ENCODE measurements at regions not wholly inside any gene's neighbourhood (a gene's known extent, or its start where the extent isn't known, plus 50 kb on each side); places are given as distances from the start of the nearest gene placed in this dataset.

DNA sequence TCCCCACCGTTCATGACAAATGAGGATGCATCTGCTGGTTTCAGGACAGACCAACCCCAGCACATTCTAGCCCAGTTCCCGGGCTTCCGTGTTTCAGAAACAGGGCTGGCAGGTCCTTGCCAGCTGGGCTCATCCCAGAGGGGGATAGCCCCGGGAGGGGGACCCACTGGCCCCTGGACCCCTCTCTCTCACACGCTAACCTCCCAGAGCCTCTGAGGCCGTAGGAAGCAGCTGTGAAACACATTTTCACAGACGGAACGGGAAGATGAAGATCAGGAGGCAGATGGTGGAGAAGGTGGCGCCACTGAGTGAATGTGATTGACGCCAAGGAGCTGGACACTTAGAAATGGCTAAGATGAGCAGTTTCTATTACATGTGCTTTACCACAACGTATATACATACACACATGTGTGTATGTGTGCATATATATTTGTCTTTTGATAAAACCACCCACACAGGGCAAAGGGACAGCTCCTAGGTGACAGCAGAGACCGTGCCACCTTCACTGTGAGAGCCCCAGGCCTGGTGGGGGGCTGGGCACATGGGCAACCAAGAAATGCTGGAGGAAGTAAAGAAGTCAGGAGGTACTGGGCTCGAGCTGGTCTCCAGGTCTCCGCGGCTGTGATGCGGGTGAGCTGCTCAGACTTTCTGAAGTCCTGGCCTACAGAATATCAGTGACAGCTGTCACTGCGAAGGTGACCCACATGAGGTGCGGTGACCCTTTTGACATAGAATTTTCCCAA lies 168.6 kb upstream of the IQSEC1 start:
- no peaks in the 10 kb centered on the region for H3K9me3 Mint-ChIP-seq (ENCODE audit: unreplicated experiment)
- peaks cover 9% of the 10 kb centered on the region for H3K4me1 Mint-ChIP-seq (ENCODE audit: unreplicated experiment)
- TF ChIP-seq, protein P1, sequence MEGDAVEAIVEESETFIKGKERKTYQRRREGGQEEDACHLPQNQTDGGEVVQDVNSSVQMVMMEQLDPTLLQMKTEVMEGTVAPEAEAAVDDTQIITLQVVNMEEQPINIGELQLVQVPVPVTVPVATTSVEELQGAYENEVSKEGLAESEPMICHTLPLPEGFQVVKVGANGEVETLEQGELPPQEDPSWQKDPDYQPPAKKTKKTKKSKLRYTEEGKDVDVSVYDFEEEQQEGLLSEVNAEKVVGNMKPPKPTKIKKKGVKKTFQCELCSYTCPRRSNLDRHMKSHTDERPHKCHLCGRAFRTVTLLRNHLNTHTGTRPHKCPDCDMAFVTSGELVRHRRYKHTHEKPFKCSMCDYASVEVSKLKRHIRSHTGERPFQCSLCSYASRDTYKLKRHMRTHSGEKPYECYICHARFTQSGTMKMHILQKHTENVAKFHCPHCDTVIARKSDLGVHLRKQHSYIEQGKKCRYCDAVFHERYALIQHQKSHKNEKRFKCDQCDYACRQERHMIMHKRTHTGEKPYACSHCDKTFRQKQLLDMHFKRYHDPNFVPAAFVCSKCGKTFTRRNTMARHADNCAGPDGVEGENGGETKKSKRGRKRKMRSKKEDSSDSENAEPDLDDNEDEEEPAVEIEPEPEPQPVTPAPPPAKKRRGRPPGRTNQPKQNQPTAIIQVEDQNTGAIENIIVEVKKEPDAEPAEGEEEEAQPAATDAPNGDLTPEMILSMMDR (IDR thresholded peaks at IDR 0.05; ENCODE audit: unreplicated experiment), result no peak
- peaks cover 17% of the 10 kb centered on the region for H3K36me3 Mint-ChIP-seq (ENCODE audit: low read depth, unreplicated experiment)
- peaks cover 9% of the 10 kb centered on the region for H3K27me3 Mint-ChIP-seq (ENCODE audit: unreplicated experiment)
- H3K27ac Mint-ChIP-seq (ENCODE audit: unreplicated experiment), result no peak overlapping the region
- DNase-seq (ENCODE audit: low spot score), result no peak
- H3K4me3 Mint-ChIP-seq (ENCODE audit: unreplicated experiment), result no peak overlapping the region

DNA sequence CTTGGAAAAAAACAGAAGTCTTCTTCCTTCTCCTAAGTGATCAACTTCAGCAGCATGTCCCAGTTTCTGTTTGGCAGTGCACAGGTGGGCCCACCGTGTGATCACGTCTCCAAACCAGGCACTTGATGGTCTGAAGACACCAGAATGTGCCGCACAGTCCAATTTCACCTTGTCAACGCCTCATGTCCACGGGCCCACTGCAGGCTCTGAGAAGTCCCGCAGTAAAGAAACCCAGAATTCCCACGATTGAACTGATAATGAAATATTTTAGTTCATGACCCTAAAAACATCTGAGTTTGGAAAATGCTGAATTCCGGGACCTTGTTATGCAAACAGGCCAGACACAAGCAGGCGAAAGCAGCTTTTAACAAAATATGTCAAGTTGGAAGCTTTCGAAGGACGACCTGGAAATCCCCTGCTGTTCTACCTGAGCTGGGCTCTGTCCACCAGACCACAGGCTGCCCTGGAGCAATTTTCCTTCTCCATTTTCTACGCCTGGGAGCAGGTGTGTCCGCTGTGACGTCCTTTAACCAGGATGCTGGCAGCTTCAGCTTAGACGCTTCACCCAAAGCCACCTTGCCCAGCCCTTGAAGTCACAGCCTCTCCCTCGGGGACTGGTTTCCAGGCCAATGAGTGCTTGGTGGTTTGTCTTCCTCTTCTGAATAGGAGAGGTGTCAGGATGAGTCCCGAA lies 167.8 kb upstream of the IQSEC1 start:
- no peak overlapping the region for H3K4me3 Mint-ChIP-seq (ENCODE audit: unreplicated experiment)
- no peak for DNase-seq (ENCODE audit: low spot score)
- peaks cover 9% of the 10 kb centered on the region for H3K27me3 Mint-ChIP-seq (ENCODE audit: unreplicated experiment)
- peaks cover 13% of the 10 kb centered on the region for H3K36me3 Mint-ChIP-seq (ENCODE audit: low read depth, unreplicated experiment)
- no peak overlapping the region for H3K27ac Mint-ChIP-seq (ENCODE audit: unreplicated experiment)
- TF ChIP-seq, protein P1 (IDR thresholded peaks at IDR 0.05; ENCODE audit: unreplicated experiment), result no peak
- no peaks in the 10 kb centered on the region for H3K9me3 Mint-ChIP-seq (ENCODE audit: unreplicated experiment)
- peaks cover 7% of the 10 kb centered on the region for H3K4me1 Mint-ChIP-seq (ENCODE audit: unreplicated experiment)

DNA sequence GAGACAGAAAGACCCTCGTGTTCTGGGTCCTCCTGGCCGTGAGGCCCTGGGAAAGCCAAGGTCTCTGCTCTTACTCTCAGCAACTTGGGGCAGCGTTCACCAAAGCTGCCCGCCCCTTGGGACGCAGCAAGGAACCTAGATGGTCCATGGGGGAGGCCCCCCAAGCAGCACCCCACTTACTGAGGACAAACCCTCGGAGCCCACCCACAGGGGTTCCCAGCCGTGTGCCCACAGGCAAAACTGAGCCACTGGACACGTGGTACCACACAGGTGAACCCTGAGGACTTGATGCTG lies 166.2 kb upstream of the IQSEC1 start:
- Mint-ChIP-seq H3K4me3 (ENCODE audit: unreplicated experiment) (no peak overlapping the region), H3K36me3 (ENCODE audit: low read depth, unreplicated experiment) (peaks cover 15% of the 10 kb centered on the region), H3K9me3 (ENCODE audit: unreplicated experiment) (no peaks in the 10 kb centered on the region), H3K27ac (ENCODE audit: unreplicated experiment) (no peak overlapping the region), H3K27me3 (ENCODE audit: unreplicated experiment) (peaks cover 8% of the 10 kb centered on the region), H3K4me1 (ENCODE audit: unreplicated experiment) (peaks cover 9% of the 10 kb centered on the region)
- no peak for DNase-seq (ENCODE audit: low spot score)
- TF ChIP-seq, protein P1 (IDR thresholded peaks at IDR 0.05; ENCODE audit: unreplicated experiment), result no peak

DNA sequence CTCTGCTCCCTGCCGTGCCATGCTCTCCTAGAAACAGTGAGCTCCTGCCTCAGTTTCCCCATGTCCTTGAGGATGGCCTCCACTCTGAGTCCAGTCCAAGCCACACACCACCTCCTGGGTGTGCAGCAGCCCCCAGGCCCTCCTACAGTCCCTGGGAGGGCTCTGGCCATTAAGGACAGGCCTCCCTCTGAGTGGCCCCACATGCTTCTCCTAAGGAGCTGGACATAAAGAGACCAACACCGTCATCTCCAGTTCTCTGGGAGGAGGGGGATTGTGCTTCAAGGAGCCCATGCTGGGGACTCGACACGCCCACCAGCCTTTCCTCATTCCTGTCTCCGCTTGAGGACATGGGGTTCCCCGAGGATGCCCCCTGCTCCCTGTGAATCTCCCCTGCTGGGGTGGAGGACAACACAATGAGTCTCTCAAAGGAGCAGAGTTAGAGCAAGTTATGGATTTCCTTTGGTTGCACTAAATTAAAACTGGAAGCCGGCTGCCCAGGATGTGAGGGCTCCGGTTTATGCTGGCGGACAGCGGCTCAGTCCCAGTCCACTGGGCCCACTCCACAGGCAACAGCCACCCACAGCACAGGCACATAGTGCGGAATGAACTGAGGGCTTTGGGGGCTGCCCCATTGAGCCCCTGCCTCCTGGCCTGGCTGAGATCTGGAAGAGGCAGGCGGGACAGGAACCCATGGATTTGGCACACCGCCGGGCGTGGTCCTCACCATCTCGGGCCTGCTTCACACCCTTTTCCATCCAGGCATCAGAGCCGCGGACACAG lies 165.6 kb upstream of the IQSEC1 start:
- H3K36me3 Mint-ChIP-seq (ENCODE audit: low read depth, unreplicated experiment), result peaks cover 13% of the 10 kb centered on the region
- H3K9me3 Mint-ChIP-seq (ENCODE audit: unreplicated experiment), result no peaks in the 10 kb centered on the region
- TF ChIP-seq, protein P1 (IDR thresholded peaks at IDR 0.05; ENCODE audit: unreplicated experiment), result no peak
- no peak overlapping the region for H3K4me3 Mint-ChIP-seq (ENCODE audit: unreplicated experiment)
- peaks cover 8% of the 10 kb centered on the region for H3K27me3 Mint-ChIP-seq (ENCODE audit: unreplicated experiment)
- no peak overlapping the region for H3K27ac Mint-ChIP-seq (ENCODE audit: unreplicated experiment)
- DNase-seq (ENCODE audit: low spot score), result no peak
- peaks cover 14% of the 10 kb centered on the region for H3K4me1 Mint-ChIP-seq (ENCODE audit: unreplicated experiment)

Data from endothelial cell (in vitro differentiated cells).